Upper lobe of right lung (tissue), 1 donor: ENCODE measurements at regions not wholly inside any gene's neighbourhood (a gene's known extent, or its start where the extent isn't known, plus 50 kb on each side); places are given as distances from the start of the nearest gene placed in this dataset.

ENCODE experiments used
- ATAC-seq: fragments of 200-7000 bp; cut with Tn5 transposase; one replicate; pipeline ENCODE4 v1.9.1; 2020; ENCODE audit warnings: mild to moderate bottlenecking, moderate library complexity
- DNase-seq: peaks from one replicate; pipeline ENCODE4 v3.0.0-alpha.2; 2020
- H3K27ac ChIP-seq: fragments of 200-600 bp; one replicate; pipeline ENCODE4 v1.8.0; 2022
- H3K27me3 ChIP-seq: fragments of 200-600 bp; one replicate; pipeline ENCODE4 v1.8.0; 2022; ENCODE audit warnings: mild to moderate bottlenecking
- H3K36me3 ChIP-seq: fragments of 200-600 bp; one replicate; pipeline ENCODE4 v1.8.0; 2022
- H3K4me1 ChIP-seq: fragments of 200-600 bp; one replicate; pipeline ENCODE4 v1.8.0; 2022
- H3K4me3 ChIP-seq: fragments of 200-600 bp; one replicate; pipeline ENCODE4 v1.8.0; 2022; ENCODE audit warnings: mild to moderate bottlenecking
- H3K9me3 ChIP-seq: fragments of 200-600 bp; one replicate; pipeline ENCODE4 v1.8.0; 2022
- intact Hi-C: fragments of 100-400 bp; cut with DNase I; formaldehyde crosslinking; loops from one replicate; pipeline ENCODE4 v1.11.0; 2022
- TF ChIP-seq, protein P1 (sequence below): fragments of 200-600 bp; IDR thresholded peaks from one replicate; pipeline ENCODE4 v1.8.0; 2022; ENCODE audit warnings: antibody characterized with exemption
- donor health status: DM: no; HTN: yes; CAD: no; lungs with severe emphysema.

- no peaks in the 10 kb centered on the region for H3K4me1 ChIP-seq
- ATAC-seq (no peak), DNase-seq (no peak)
- TF ChIP-seq, protein P1, sequence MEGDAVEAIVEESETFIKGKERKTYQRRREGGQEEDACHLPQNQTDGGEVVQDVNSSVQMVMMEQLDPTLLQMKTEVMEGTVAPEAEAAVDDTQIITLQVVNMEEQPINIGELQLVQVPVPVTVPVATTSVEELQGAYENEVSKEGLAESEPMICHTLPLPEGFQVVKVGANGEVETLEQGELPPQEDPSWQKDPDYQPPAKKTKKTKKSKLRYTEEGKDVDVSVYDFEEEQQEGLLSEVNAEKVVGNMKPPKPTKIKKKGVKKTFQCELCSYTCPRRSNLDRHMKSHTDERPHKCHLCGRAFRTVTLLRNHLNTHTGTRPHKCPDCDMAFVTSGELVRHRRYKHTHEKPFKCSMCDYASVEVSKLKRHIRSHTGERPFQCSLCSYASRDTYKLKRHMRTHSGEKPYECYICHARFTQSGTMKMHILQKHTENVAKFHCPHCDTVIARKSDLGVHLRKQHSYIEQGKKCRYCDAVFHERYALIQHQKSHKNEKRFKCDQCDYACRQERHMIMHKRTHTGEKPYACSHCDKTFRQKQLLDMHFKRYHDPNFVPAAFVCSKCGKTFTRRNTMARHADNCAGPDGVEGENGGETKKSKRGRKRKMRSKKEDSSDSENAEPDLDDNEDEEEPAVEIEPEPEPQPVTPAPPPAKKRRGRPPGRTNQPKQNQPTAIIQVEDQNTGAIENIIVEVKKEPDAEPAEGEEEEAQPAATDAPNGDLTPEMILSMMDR = no peak
- H3K27me3 ChIP-seq = no peaks in the 10 kb centered on the region
- no peaks in the 10 kb centered on the region for H3K9me3 ChIP-seq
- no peaks in the 10 kb centered on the region for H3K36me3 ChIP-seq
- intact Hi-C loops = no loop called here
- H3K27ac ChIP-seq = no peak overlapping the region
- H3K4me3 ChIP-seq = no peak overlapping the region
Observed at GRCh38 chr11:27886857-27887256, 186.6 kb upstream of the BDNF start.

DNA sequence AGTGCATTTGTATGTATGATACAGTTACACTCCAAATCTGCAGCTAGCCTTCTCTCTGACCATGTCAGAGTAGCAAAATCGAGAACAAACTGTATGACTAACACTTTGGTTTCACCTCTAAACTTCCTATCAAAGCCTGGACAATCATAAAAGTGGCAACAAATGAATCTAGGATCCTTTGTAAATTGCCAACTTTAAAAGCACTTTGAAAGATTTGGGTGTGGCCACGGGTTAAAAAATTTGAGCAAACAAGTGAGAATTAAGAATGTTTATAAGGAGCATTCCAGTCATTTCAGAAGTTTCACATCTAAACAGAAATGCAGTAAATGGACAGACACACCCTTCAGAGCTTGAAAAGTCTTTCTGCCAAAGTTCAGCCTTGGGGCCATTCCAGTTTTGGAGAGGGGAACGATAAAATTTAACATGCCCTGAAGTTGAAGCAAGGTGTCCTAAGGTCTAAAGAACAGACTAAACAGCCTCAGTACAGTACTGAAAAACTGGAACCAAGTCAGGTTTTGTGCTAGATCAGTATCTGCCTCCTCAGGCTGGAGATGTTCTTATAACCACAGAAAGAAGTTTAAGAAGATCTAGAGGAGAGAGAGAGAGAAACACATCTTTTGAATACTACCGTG lies 181.9 kb upstream of the BDNF start:
- TF ChIP-seq, protein P1 = no peak
- no peak for DNase-seq
- H3K4me1 ChIP-seq = no peaks in the 10 kb centered on the region
- no peaks in the 10 kb centered on the region for H3K9me3 ChIP-seq
- H3K4me3 ChIP-seq = no peak overlapping the region
- H3K27me3 ChIP-seq = no peaks in the 10 kb centered on the region
- no peaks in the 10 kb centered on the region for H3K36me3 ChIP-seq
- peak; percentile 34 for ATAC-seq
- H3K27ac ChIP-seq = no peak overlapping the region
- intact Hi-C loops = no loop called here

DNA sequence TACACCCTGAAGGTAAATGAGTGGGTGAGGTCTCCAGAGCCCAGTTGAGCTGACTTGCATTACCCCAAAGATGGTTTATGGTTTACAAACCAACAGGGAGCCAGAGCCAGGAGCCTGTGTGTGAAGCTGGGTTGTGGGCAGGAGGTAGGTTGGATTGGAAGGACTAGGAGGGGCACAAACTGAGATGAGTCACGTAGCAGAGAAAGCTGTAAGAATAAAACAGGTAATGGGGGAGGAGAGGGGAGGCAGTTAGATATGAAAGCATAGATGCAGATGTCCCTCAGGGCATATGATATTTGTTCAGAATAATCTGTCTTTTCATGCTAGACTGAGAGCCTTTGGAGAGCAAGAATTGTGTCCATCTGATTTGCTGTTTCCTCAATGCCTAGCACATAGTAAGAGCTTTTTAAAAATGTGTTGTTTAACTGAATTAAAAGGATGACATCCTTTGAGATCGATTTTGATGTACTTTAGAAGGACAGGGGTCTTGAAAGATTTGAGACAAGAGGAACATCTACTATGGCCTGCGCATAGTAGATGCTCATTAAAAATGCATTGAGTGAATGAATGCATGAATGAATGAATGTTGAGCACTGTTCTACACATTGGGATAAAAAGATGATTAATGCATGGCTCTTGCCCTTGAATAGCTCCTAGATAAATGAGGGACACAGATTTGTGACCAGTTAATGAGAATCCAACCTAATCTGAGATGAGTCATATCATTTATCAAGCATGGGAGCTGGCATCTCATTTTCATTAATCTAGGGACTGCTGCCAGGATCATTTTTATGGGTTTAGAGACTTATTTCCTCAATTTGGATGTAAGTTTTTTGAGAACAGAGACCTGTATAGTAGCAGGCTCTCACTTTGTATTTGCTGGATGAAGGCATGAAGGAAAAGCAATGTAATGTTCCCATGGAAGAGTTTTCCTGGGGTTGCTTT lies 175.8 kb upstream of the BDNF start:
- TF ChIP-seq, protein P1 = no peak
- no peak overlapping the region for H3K27ac ChIP-seq
- H3K9me3 ChIP-seq = no peaks in the 10 kb centered on the region
- H3K4me3 ChIP-seq = no peak overlapping the region
- ATAC-seq (no peak), DNase-seq (no peak)
- H3K27me3 ChIP-seq = no peaks in the 10 kb centered on the region
- H3K4me1 ChIP-seq = no peaks in the 10 kb centered on the region
- intact Hi-C loops = no loop called here
- no peaks in the 10 kb centered on the region for H3K36me3 ChIP-seq

- Histone ChIP-seq H3K27me3 (no peaks in the 10 kb centered on the region), H3K9me3 (no peaks in the 10 kb centered on the region), H3K27ac (no peak overlapping the region), H3K4me1 (no peaks in the 10 kb centered on the region), H3K36me3 (no peaks in the 10 kb centered on the region), H3K4me3 (no peak overlapping the region)
- intact Hi-C loops = no loop called here
- TF ChIP-seq, protein P1 = no peak
- ATAC-seq = no peak
- no peak for DNase-seq
Observed at GRCh38 chr11:27874998-27875830, 175.0 kb upstream of the BDNF start.

- ATAC-seq = no peak
- TF ChIP-seq, protein P1 = no peak
Observed at GRCh38 chr11:27873664-27874063, 173.4 kb upstream of the BDNF start.

More at GRCh38 chr11:27873664-27874063, 173.4 kb upstream of the BDNF start:
- no peaks in the 10 kb centered on the region for H3K27me3 ChIP-seq
- intact Hi-C loops = no loop called here
- no peak for DNase-seq
- no peak overlapping the region for H3K27ac ChIP-seq
- H3K4me1 ChIP-seq = no peaks in the 10 kb centered on the region
- no peak overlapping the region for H3K4me3 ChIP-seq
- no peaks in the 10 kb centered on the region for H3K36me3 ChIP-seq
- H3K9me3 ChIP-seq = no peaks in the 10 kb centered on the region
